Coronary artery (tissue), 2 donors: ENCODE measurements at regions not wholly inside any gene's neighbourhood (a gene's known extent, or its start where the extent isn't known, plus 50 kb on each side); places are given as distances from the start of the nearest gene placed in this dataset.
"Not testable (repeated sequence)": the region's sequence is repeated elsewhere in the genome, so short reads cannot be mapped to it uniquely, and the experiment has no call there.

Experiments used
- DNase-seq: peaks from one replicate; pipeline ENCODE4 v3.0.0-alpha.2; 2017; ENCODE audit warnings: low spot score
- H3K27ac ChIP-seq, 2 donors: fragments of 200-600 bp; sonication (generic); one replicate each; pipeline ENCODE4 v1.5.1; 2016 to 2019
- H3K4me3 ChIP-seq: fragments of 200-600 bp; sonication (generic); 2 replicates; pipeline ENCODE4 v1.5.1; 2016; ENCODE audit warnings: mild to moderate bottlenecking, moderate library complexity
- CTCF ChIP-seq: fragments of 200-600 bp; sonication (generic); IDR thresholded peaks from one replicate; pipeline ENCODE4 v1.5.1; 2019; ENCODE audit warnings: antibody characterized with exemption

- DNase-seq, result no peak
- no peak for TF ChIP-seq CTCF
- no peak overlapping the region for H3K27ac ChIP-seq
- H3K4me3 ChIP-seq, result no peak overlapping the region
These were observed 89.4 kb upstream of the BMAL1 start for GRCh38 chr11:13188179-13188578.

DNA sequence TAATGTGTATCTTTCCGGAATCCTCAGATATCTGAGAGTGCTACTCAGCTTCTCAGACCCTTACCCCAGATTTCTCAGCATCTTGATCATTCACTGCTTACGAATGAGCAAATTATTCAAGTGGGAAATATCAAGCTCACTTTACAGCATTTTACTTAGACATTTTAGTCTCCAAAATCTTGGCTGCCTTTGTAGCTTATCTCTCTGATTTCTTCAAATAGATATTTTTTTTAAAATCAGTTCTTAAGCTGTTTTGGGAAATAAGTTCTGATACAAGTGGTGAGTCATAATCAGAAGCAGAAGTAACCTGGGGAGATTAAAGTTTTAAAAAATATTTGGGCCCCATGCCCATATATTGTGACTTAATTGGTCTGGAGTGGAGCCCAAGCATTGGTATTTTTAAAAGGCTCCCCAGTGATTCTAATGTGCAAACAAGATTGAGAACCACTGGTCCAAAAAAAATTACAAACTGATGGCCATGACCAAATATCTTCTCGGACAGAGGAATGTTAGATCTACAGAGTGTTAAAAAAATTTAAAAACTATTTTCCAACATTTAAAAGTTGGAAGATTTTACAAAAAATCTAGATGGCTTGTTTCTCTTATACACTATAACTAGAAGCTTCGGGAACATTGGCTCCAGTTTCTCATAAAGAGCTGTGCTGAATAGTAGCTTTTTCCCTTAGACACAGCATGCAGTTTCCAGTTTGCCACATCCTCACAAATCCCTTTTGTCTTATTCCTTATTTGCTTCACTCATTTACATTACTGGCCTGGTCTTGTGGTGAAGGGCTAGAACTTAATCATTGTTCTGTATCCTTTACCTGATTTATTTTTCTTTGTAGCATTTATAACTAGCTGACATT, 87.8 kb upstream of the BMAL1 start:
- H3K27ac ChIP-seq, result no peak overlapping the region
- H3K4me3 ChIP-seq, result no peak overlapping the region
- TF ChIP-seq CTCF, result no peak
- DNase-seq, result no peak

GRCh38 chr11:13193613-13194012, 84.0 kb upstream of the BMAL1 start:
- no peak overlapping the region for H3K27ac ChIP-seq
- no peak for TF ChIP-seq CTCF
- no peak for DNase-seq
- H3K4me3 ChIP-seq, result no peak overlapping the region

GRCh38 chr11:13197374-13197773, 80.2 kb upstream of the BMAL1 start:
- H3K27ac ChIP-seq, DNase-seq, H3K4me3 ChIP-seq: not testable (repeated sequence)

- Histone ChIP-seq H3K4me3 (no peak overlapping the region), H3K27ac (no peak overlapping the region)
- TF ChIP-seq CTCF, result no peak
- DNase-seq, result no peak
These were observed 72.1 kb upstream of the BMAL1 start for GRCh38 chr11:13205486-13205885.

DNA sequence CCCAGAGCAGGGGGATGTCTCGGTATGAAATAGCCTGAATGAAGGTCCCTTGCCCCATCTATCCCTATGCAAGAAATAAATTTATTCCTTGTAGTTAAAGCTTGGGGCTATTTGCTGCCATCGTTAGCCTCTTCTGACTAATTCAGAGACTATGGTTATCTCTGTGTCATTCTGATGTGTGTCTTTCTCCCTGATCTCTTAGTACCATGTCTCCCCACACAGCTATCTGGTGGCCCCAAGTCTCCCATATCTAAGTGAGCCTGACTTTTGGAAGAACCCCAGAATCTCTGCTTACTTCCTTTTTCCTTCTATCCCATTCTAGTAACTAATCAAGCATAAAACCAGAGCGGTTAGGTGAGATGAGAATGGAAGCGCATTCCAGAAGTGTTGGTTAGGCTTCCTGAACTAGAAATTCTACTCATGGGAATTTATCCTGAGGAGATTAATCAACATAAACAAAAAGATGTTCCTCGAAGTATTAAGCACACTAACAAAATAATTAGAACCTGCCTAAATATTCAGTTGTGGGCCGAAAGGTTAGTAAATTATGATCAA, 71.4 kb upstream of the BMAL1 start:
- no peak for DNase-seq
- no peak overlapping the region for H3K4me3 ChIP-seq
- H3K27ac ChIP-seq, result no peak overlapping the region
- no peak for TF ChIP-seq CTCF

DNA sequence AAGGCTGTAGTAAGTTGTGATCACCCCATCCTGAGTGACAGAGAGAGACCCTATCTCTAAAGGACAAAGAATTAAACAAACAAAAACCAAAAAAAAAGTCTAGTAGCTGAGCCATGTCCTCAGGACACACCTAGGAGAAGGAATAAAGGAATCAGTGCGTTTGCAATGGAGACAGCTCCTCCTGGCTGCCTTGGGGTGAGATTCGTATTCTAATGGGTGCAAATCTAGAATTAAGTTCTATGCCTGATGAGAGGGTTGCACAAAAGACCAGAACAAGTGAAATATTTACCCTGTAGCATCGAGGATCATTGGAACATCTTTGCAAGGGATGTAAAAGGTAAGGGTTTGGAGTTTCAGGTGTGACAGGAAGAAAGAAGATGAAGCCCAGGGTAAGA, 70.3 kb upstream of the BMAL1 start:
- no peak for DNase-seq
- H3K4me3 ChIP-seq, result peak overlapping the region; percentile 59
- TF ChIP-seq CTCF, result no peak
- peak overlapping the region in 1 of 2 donors; percentile 58 for H3K27ac ChIP-seq
